ENCODE measurements at regions not wholly inside any gene's neighbourhood (a gene's known extent, or its start where the extent isn't known, plus 50 kb on each side); places are given as distances from the start of the nearest gene placed in this dataset.

GRCh38 chr2:156841321-156841720 lies 405.1 kb downstream of the GPD2 start:
- no peak overlapping the region for H3K27ac Mint-ChIP-seq
- no peaks in the 10 kb centered on the region for H3K36me3 Mint-ChIP-seq
- no peak overlapping the region for H3K4me3 Mint-ChIP-seq
- no peaks in the 10 kb centered on the region for H3K9me3 Mint-ChIP-seq
- H3K4me1 ChIP-seq (ENCODE audit: insufficient read depth, low read length) = no peaks in the 10 kb centered on the region
- H3K4me1 Mint-ChIP-seq = no peaks in the 10 kb centered on the region
- no peak overlapping the region for H3K4me3 ChIP-seq (ENCODE audit: low read length in 2 of 2)
- DNase-seq = no peak
- no peaks in the 10 kb centered on the region for H3K9me3 ChIP-seq (ENCODE audit: control insufficient read depth in 1 of 2, low read length in 2 of 2)
- H3K27me3 Mint-ChIP-seq = peaks cover 3 to 4% of the 10 kb centered on the region in 2 donors
- no peak overlapping the region for H3K27ac ChIP-seq (ENCODE audit: low read depth, low read length)
- no peaks in the 10 kb centered on the region for H3K27me3 ChIP-seq (ENCODE audit: insufficient read depth, low read length)
- ChIA-PET CTCF (ENCODE audit: partially characterized antibody) (no interaction called here), POLR2A (ENCODE audit: partially characterized antibody) (no interaction called here)
- intact Hi-C loops (cut with micrococcal nuclease) = no loop called here
- no peaks in the 10 kb centered on the region for H3K36me3 ChIP-seq (ENCODE audit: insufficient read depth, low read length)

GRCh38 chr2:156845806-156846558 lies 409.8 kb downstream of the GPD2 start:
- Histone ChIP-seq H3K27me3 (ENCODE audit: insufficient read depth, low read length) (no peaks in the 10 kb centered on the region), H3K36me3 (ENCODE audit: insufficient read depth, low read length) (no peaks in the 10 kb centered on the region), H3K9me3 (ENCODE audit: control insufficient read depth in 1 of 2, low read length in 2 of 2) (no peaks in the 10 kb centered on the region), H3K4me1 (ENCODE audit: insufficient read depth, low read length) (no peaks in the 10 kb centered on the region), H3K27ac (ENCODE audit: low read depth, low read length) (no peak overlapping the region), H3K4me3 (ENCODE audit: low read length in 2 of 2) (no peak overlapping the region)
- peaks cover 0 to 1% of the 10 kb centered on the region in 2 donors for H3K27me3 Mint-ChIP-seq
- intact Hi-C loops (cut with micrococcal nuclease) = no loop called here
- ChIA-PET POLR2A (ENCODE audit: partially characterized antibody) (interaction anchor here (0.5 kb wide), 1 partner anchor 623 kb away, joined by 3 read pairs; no protein-coding TSS in a partner anchor), CTCF (ENCODE audit: partially characterized antibody) (no interaction called here)
- no peaks in the 10 kb centered on the region for H3K9me3 Mint-ChIP-seq
- H3K4me3 Mint-ChIP-seq = no peak overlapping the region
- H3K4me1 Mint-ChIP-seq = no peaks in the 10 kb centered on the region
- no peak for DNase-seq
- H3K27ac Mint-ChIP-seq = no peak overlapping the region
- no peaks in the 10 kb centered on the region for H3K36me3 Mint-ChIP-seq

DNA sequence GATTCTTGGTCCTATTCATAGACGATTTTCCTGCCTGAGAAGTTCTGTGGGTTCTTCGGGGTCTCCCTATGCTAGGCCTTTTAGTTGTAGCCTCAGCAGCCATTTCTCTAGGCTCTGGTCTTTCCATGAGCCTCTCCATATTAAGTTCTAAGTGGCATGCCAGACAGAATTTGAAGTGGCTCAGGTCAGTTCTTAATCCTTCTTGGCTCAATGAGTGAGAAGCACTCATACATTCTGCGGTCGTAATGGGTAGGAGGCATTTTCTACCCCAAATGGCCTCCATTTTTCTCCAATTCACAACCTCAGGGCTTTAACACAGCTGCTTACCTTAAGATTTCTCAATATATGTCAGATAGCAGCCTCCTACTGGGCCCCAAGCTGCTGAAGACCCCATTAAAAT lies 405.3 kb upstream of the GALNT5 start:
- Histone ChIP-seq H3K9me3 (ENCODE audit: control insufficient read depth in 1 of 2, low read length in 2 of 2) (no peaks in the 10 kb centered on the region), H3K4me3 (ENCODE audit: low read length in 2 of 2) (no peak overlapping the region), H3K27me3 (ENCODE audit: insufficient read depth, low read length) (no peaks in the 10 kb centered on the region), H3K27ac (ENCODE audit: low read depth, low read length) (no peak overlapping the region), H3K4me1 (ENCODE audit: insufficient read depth, low read length) (no peaks in the 10 kb centered on the region), H3K36me3 (ENCODE audit: insufficient read depth, low read length) (no peaks in the 10 kb centered on the region)
- peaks cover 0 to 6% (median 0%) of the 10 kb centered on the region in 8 donors for H3K9me3 Mint-ChIP-seq
- ChIA-PET POLR2A (ENCODE audit: partially characterized antibody) (no interaction called here), CTCF (ENCODE audit: partially characterized antibody) (no interaction called here)
- intact Hi-C loops (cut with micrococcal nuclease) = no loop called here
- H3K36me3 Mint-ChIP-seq = no peaks in the 10 kb centered on the region
- H3K27ac Mint-ChIP-seq = no peak overlapping the region
- no peak overlapping the region for H3K4me3 Mint-ChIP-seq
- no peak for DNase-seq
- H3K4me1 Mint-ChIP-seq = no peaks in the 10 kb centered on the region
- H3K27me3 Mint-ChIP-seq = no peaks in the 10 kb centered on the region

DNA sequence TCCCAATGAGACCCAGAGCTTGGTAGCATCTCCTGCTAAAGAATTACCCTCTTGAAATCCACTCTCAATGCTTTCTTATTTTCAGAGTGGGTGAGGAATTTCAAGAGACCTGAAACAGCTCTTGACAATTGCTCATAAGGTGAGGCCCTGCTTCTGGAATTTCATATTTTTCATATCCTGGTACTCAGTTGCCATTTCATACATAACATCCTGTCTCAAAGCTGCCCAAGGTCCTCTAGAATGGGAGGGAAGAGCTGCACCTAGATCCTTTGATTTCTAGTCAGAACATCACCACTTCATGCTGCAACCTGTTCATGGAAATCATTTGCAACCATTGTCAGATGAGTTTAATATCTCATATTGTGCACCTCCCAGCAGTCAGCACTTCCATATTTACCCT lies 404.8 kb upstream of the GALNT5 start:
- CTCF ChIA-PET (ENCODE audit: partially characterized antibody) = no interaction called here
- DNase-seq = no peak
- H3K4me3 ChIP-seq (ENCODE audit: low read length in 2 of 2) = no peak overlapping the region
- H3K27ac ChIP-seq (ENCODE audit: low read depth, low read length) = no peak overlapping the region
- H3K27ac Mint-ChIP-seq = no peak overlapping the region
- POLR2A ChIA-PET (ENCODE audit: partially characterized antibody) = no interaction called here
- no peak overlapping the region for H3K4me3 Mint-ChIP-seq
- H3K36me3 ChIP-seq (ENCODE audit: insufficient read depth, low read length) = no peaks in the 10 kb centered on the region
- no peaks in the 10 kb centered on the region for H3K9me3 ChIP-seq (ENCODE audit: control insufficient read depth in 1 of 2, low read length in 2 of 2)
- H3K36me3 Mint-ChIP-seq = no peaks in the 10 kb centered on the region
- intact Hi-C loops (cut with micrococcal nuclease) = no loop called here
- no peaks in the 10 kb centered on the region for H3K4me1 ChIP-seq (ENCODE audit: insufficient read depth, low read length)
- H3K27me3 ChIP-seq (ENCODE audit: insufficient read depth, low read length) = no peaks in the 10 kb centered on the region
- H3K4me1 Mint-ChIP-seq = no peaks in the 10 kb centered on the region
- peaks cover 0 to 6% (median 0%) of the 10 kb centered on the region in 8 donors for H3K9me3 Mint-ChIP-seq
- no peaks in the 10 kb centered on the region for H3K27me3 Mint-ChIP-seq

GRCh38 chr2:156864325-156864724 lies 393.2 kb upstream of the GALNT5 start:
- H3K4me1 ChIP-seq (ENCODE audit: insufficient read depth, low read length) = no peaks in the 10 kb centered on the region
- no peaks in the 10 kb centered on the region for H3K27me3 ChIP-seq (ENCODE audit: insufficient read depth, low read length)
- H3K27me3 Mint-ChIP-seq = peaks cover 0 to 4% of the 10 kb centered on the region in 2 donors
- ChIA-PET CTCF (ENCODE audit: partially characterized antibody) (no interaction called here), POLR2A (ENCODE audit: partially characterized antibody) (no interaction called here)
- H3K4me3 Mint-ChIP-seq = no peak overlapping the region
- H3K9me3 Mint-ChIP-seq = no peaks in the 10 kb centered on the region
- intact Hi-C loops (cut with micrococcal nuclease) = no loop called here
- H3K27ac ChIP-seq (ENCODE audit: low read depth, low read length) = no peak overlapping the region
- no peak for DNase-seq
- H3K4me3 ChIP-seq (ENCODE audit: low read length in 2 of 2) = no peak overlapping the region
- H3K9me3 ChIP-seq (ENCODE audit: control insufficient read depth in 1 of 2, low read length in 2 of 2) = no peaks in the 10 kb centered on the region
- no peaks in the 10 kb centered on the region for H3K4me1 Mint-ChIP-seq
- no peaks in the 10 kb centered on the region for H3K36me3 ChIP-seq (ENCODE audit: insufficient read depth, low read length)
- no peak overlapping the region for H3K27ac Mint-ChIP-seq
- no peaks in the 10 kb centered on the region for H3K36me3 Mint-ChIP-seq

GRCh38 chr2:156864753-156865152 lies 392.8 kb upstream of the GALNT5 start:
- CTCF ChIA-PET (ENCODE audit: partially characterized antibody) = no interaction called here
- no peaks in the 10 kb centered on the region for H3K4me1 Mint-ChIP-seq

DNA sequence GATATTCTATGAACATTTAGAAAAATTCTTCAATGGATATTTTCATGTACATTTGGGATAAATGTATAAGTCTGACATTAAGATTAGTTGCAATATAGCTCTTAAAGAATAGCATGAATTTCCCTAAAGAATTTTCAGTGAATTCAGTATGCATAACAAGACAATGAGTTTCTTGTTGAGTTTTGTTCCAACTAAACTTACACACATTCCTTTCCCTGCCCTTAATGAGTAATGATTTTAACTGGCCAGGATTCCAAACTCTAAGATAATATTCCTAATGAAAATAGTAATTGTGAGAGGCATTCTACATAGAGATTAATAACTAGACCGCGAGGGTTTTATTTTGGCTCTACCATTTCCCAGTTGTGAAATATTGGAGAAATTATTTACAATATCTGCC lies 390.3 kb upstream of the GALNT5 start:
- Mint-ChIP-seq H3K36me3 (no peaks in the 10 kb centered on the region), H3K4me1 (no peaks in the 10 kb centered on the region), H3K27me3 (peaks cover 0 to 4% of the 10 kb centered on the region in 2 donors), H3K9me3 (peaks cover 0 to under 1% (median 0%) of the 10 kb centered on the region in 8 donors), H3K4me3 (no peak overlapping the region), H3K27ac (no peak overlapping the region)
- Histone ChIP-seq H3K36me3 (ENCODE audit: insufficient read depth, low read length) (no peaks in the 10 kb centered on the region), H3K9me3 (ENCODE audit: control insufficient read depth in 1 of 2, low read length in 2 of 2) (no peaks in the 10 kb centered on the region), H3K27me3 (ENCODE audit: insufficient read depth, low read length) (no peaks in the 10 kb centered on the region), H3K27ac (ENCODE audit: low read depth, low read length) (no peak overlapping the region), H3K4me1 (ENCODE audit: insufficient read depth, low read length) (no peaks in the 10 kb centered on the region), H3K4me3 (ENCODE audit: low read length in 2 of 2) (no peak overlapping the region)
- POLR2A ChIA-PET (ENCODE audit: partially characterized antibody) = no interaction called here
- no peak for DNase-seq
- intact Hi-C loops (cut with micrococcal nuclease) = no loop called here
- CTCF ChIA-PET (ENCODE audit: partially characterized antibody) = no interaction called here

More at GRCh38 chr2:156864753-156865152, 392.8 kb upstream of the GALNT5 start:
- POLR2A ChIA-PET (ENCODE audit: partially characterized antibody) = no interaction called here
- DNase-seq = no peak
- Histone ChIP-seq H3K27ac (ENCODE audit: low read depth, low read length) (no peak overlapping the region), H3K36me3 (ENCODE audit: insufficient read depth, low read length) (no peaks in the 10 kb centered on the region), H3K4me3 (ENCODE audit: low read length in 2 of 2) (no peak overlapping the region), H3K4me1 (ENCODE audit: insufficient read depth, low read length) (no peaks in the 10 kb centered on the region), H3K9me3 (ENCODE audit: control insufficient read depth in 1 of 2, low read length in 2 of 2) (no peaks in the 10 kb centered on the region), H3K27me3 (ENCODE audit: insufficient read depth, low read length) (no peaks in the 10 kb centered on the region)
- intact Hi-C loops (cut with micrococcal nuclease) = no loop called here
- peaks cover 0 to 4% of the 10 kb centered on the region in 2 donors for H3K27me3 Mint-ChIP-seq
- H3K9me3 Mint-ChIP-seq = no peaks in the 10 kb centered on the region
- H3K27ac Mint-ChIP-seq = no peak overlapping the region
- H3K4me3 Mint-ChIP-seq = no peak overlapping the region
- H3K36me3 Mint-ChIP-seq = no peaks in the 10 kb centered on the region
